Testis (tissue), 2 donors: ENCODE measurements at regions not wholly inside any gene's neighbourhood (a gene's known extent, or its start where the extent isn't known, plus 50 kb on each side); places are given as distances from the start of the nearest gene placed in this dataset.

Source experiments
- CTCF ChIP-seq, 3 experiments: fragments of 450-650 bp in 2 of 3; fragments of 200-600 bp in 1 of 3; sonication (generic) in 1 of 3; IDR thresholded peaks; one replicate each; pipeline ENCODE4 v1.5.1; 2016 to 2019; ENCODE audit warnings: antibody characterized with exemption in 3 of 3, mild to moderate bottlenecking in 2 of 3, moderate library complexity in 1 of 3
- POLR2A ChIP-seq: fragments of 450-650 bp; IDR thresholded peaks from one replicate; pipeline ENCODE4 v1.6.1; 2017; ENCODE audit warnings: antibody characterized with exemption, mild to moderate bottlenecking, moderate library complexity

- TF ChIP-seq POLR2A (no peak), CTCF (IDR thresholded peaks at IDR 0.05) (no peak)
Observed at GRCh38 chr11:103622296-103622695, 414.1 kb upstream of the DDI1 start.
